ENCODE measurements at regions not wholly inside any gene's neighbourhood (a gene's known extent, or its start where the extent isn't known, plus 50 kb on each side); places are given as distances from the start of the nearest gene placed in this dataset.

DNA sequence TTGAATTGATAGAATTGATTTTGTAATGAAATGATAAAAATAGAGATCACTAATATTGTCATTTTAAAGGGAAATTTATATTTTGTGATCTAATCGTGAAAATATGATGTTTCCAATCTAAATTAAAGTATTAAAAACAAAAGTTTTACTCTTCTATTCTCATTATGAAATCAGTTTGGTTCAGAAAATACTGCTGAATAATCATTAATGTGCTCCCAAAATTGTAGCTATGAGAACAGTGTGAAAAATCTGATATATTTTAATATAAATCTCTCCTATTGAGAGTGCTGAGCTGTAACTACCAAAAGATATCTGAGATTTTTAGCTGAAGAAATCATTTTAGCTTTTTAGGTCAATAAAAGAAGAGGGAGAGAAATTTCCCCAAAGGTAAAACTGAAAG is 287.5 kb upstream of the ANO3 start:
- TF ChIP-seq, protein P1, sequence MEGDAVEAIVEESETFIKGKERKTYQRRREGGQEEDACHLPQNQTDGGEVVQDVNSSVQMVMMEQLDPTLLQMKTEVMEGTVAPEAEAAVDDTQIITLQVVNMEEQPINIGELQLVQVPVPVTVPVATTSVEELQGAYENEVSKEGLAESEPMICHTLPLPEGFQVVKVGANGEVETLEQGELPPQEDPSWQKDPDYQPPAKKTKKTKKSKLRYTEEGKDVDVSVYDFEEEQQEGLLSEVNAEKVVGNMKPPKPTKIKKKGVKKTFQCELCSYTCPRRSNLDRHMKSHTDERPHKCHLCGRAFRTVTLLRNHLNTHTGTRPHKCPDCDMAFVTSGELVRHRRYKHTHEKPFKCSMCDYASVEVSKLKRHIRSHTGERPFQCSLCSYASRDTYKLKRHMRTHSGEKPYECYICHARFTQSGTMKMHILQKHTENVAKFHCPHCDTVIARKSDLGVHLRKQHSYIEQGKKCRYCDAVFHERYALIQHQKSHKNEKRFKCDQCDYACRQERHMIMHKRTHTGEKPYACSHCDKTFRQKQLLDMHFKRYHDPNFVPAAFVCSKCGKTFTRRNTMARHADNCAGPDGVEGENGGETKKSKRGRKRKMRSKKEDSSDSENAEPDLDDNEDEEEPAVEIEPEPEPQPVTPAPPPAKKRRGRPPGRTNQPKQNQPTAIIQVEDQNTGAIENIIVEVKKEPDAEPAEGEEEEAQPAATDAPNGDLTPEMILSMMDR (conservative IDR thresholded peaks at IDR 0.05 in 1 of 2, IDR thresholded peaks at IDR 0.05 in 1 of 2; ENCODE audit: low read depth in 1 of 2, low read length in 2 of 2) = no peak
- no peak for TF ChIP-seq EZH2 (IDR thresholded peaks at IDR 0.05; ENCODE audit: low read length, missing control alignments)

Data from fibroblast of lung (primary cell).